MV-4-11 (cell line): ENCODE measurements at regions not wholly inside any gene's neighbourhood (a gene's known extent, or its start where the extent isn't known, plus 50 kb on each side); places are given as distances from the start of the nearest gene placed in this dataset.

Experiments
- DNase-seq: peaks from one replicate; lab custom pipeline; 2025; lab: John Stamatoyannopoulos, UW

GRCh38 chr11:23679041-23679440 is 817.8 kb upstream of the LUZP2 start:
- no peak for DNase-seq

DNA sequence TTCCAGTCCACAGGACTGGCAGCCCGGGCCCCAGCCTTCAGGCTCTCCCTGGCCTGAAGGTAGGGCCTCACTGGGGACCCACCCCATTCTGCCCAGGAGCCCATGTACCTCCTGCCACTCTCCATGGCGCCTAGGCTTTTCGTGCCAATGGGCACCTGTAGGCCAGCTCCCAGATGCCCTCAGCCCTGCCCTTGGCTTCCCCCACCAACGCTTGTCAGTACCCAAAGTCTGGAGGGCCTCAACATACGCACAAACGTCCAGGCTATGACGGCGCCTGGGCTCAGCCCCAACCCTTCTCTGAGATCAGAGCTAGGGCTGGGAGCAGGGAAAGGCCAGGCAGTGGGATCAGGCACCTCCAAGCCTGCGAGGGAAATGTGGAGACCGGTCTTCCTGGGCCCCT is 816.9 kb upstream of the LUZP2 start:
- DNase-seq = no peak

DNA sequence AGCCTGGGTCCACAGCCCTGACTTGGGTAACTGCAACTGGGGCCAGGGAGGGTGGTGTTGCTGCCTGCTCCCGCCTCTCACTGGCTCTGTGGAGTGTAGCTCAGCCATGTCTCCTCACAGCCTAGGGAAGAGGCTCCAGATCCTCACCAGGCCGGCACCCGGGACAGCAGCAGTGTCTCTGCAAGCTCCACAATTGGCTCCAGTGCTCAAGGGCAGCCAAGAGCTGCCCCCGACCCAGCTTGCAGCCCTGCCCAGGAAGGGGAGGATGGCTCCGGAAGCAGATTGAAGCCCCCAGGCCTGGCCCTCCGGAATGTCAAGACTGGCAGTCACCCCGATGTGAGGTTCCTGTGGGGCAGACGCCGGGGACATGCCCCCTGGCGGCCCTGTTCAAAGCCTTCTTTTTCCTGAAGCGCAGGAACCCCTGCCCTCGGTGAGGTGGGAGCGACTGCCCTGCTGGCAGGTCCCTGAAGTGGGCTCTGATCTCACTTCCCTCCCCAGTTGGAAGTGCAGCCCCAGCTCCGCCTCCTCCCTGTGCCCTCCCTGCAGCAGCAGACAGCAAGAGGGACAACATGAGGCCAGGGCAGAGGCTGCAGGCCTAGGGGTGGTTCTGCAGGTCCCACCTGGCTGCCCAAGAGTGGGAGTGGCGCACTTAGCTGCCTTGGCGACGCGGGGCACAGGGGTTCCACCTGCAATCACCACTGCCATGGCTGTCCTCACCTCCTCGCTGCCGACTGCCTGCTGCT is 816.2 kb upstream of the LUZP2 start:
- DNase-seq = no peak

GRCh38 chr11:23684701-23685100 is 812.2 kb upstream of the LUZP2 start:
- no peak for DNase-seq

GRCh38 chr11:23687991-23688390 is 808.9 kb upstream of the LUZP2 start:
- DNase-seq = no peak

- DNase-seq = no peak
Measured at GRCh38 chr11:23688411-23688810, 808.4 kb upstream of the LUZP2 start.

GRCh38 chr11:23688835-23689234 is 808.0 kb upstream of the LUZP2 start:
- DNase-seq = peak; percentile 95

- peak; percentile 70 for DNase-seq
Measured at GRCh38 chr11:23696688-23697415, 800.0 kb upstream of the LUZP2 start.

- DNase-seq = no peak
Measured at GRCh38 chr11:23704183-23704582, 792.7 kb upstream of the LUZP2 start.

- DNase-seq = no peak
Measured at GRCh38 chr11:23711981-23712380, 784.9 kb upstream of the LUZP2 start.

DNA sequence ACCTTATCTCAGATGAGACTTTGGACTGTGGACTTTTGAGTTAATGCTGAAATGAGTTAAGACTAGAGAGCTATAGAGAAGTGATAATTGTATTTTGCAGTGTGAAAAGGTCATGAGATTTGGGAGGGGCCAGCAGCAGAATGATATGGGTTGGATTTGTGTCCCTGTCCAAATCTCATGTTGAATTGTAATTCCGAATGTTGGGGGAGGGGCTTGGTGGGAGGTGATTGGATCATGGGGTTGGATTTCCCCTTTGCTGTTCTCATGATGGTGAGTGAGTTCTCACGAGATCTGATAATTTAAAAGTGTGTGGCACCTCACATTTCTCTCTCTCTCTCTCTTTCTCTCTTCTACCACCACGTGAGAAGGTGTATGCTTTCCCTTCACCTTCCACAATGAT is 777.8 kb upstream of the LUZP2 start:
- DNase-seq = no peak

DNA sequence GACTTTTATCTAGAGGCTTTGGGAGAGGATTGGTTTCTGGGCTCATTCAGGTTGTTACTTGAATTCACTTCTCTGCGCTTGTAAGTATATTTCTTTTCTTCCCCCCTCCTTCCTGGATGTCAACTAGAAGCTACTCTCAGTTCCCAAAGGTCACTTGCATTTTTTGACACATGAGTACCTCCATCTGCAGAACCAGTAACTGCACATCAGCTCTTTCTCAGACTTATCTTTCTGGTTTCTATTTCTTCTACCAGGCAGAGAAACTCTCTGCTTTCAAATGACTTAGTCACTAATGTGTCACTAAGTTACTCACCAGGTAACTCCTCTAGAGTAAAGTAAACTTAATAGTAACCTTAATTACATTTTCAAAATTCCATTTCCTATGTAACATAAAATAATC is 773.0 kb upstream of the LUZP2 start:
- no peak for DNase-seq

GRCh38 chr11:23725752-23726151 is 771.1 kb upstream of the LUZP2 start:
- no peak for DNase-seq

DNA sequence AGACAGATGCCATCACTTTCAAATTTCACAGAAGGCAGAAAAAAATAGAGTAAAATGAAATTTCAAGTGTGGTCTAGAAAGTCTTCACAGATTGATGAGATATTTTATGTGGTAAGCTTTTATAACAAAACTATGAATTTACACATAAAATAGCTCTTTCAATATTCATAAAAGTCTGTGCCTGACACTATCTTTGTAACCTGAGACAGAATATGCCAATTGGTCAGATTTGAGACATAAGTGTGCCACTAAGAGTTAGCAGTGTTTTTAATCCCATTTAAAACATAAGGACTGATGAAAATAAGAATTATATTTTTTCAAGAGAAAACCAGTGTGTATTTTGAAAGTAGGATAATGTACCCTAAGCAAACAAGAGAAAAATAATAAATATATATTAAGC is 769.5 kb upstream of the LUZP2 start:
- DNase-seq = no peak

DNA sequence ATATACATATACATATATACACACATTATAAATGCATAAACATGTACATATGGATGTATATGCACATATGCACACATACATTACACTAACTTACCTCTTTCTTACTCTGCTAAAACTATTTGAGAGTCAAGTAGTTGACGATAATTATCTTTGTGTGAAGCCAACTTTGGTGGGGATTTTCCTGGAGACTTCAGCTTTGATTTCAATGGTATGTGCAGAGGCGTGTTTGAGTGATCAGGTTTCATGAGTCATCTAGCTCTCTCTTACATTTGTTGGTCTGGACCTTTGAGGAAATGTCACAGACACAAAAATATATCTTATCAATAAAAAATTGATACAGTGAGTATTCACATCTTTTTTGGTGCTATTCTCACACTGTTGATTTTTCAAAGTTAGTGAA is 769.1 kb upstream of the LUZP2 start:
- DNase-seq = no peak

DNA sequence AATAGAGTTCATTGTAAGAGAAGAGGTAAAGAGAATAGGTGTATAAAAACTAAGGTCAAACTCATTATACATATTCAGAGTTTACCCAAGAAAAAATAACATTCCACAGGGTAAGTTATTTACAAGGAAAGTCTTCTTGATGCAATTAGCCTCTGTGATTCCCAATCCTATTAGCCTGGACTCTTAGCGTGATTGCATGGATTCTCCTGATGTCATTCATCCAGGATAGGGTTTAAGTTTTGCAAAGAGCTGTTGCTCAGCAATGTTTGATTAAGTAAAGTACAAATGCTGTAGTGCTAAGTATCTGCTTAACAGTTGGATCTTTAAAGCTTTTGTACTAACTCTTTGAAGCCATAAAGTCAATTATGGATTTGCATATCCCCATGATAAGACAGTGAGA is 767.8 kb upstream of the LUZP2 start:
- DNase-seq = no peak

DNA sequence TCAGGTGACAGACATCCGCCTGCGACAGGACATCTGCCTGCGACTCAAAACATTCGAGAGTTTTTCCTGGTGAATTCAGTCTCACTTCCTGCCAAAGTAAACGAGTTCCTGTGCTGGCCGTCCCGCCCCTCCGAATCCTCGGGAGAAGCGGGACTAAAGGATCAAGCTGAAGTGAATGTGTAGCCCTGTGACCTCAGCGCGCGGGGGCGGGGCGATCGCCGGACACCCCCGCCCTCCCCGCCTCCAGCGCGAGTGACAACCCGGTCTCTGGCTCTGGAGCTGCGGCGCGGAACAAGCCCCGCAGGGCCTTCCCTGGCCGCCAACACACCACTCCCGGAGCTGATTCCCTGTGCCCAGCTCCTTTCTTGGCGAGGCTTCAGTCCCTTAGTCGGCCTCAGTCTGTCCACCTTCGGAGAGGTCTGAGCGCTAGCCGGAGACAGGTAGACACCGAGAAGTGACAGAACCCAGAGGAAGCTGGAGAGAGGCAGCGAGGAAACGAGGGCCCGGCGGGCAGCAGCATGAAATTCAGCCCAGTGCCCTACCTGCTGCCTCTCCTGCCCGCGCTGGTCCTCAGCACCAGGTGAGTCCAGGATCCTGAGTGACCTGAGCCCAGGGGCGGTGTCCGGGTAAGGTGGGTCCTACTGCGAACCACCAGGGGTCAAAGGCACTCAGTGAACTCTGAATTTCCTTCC is 766.4 kb upstream of the LUZP2 start:
- DNase-seq = no peak

DNA sequence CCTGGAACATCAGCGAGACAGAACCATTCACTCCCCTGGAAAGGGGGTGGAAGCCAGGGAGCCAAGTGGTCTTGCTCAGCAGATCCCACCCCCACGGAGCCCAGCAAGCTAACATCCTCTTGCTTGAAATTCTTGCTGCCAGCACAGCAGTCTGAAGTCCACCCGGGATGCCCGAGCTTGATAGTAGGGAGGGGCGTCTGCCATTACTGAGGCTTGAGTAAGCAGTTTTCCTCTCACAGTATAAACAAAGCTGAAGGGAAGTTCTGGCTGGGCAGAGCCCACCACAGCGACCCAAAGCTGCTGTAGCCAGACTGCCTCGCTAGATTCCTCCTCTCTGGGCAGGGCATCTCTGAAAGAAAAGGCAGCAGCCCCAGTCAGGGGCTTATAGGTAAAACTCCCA is 764.8 kb upstream of the LUZP2 start:
- DNase-seq = no peak

DNA sequence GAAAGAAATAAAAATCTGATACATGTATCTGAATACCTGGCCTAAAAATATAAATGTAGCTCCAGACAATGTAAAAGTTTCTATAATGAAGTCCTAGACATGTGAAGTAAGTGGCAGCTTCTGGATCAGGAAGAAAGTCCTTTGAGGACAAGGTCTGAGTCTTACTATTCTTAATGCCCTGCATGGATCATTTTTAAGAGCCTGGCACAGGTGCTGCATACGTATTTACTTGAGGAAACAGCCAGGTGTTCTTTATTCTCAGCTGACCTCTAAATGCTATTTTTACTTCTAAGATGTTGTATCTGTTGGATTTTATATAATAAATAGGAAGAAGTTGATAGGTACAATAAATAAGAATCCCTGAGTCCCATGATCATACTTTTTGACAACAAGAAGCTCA is 750.0 kb upstream of the LUZP2 start:
- no peak for DNase-seq

DNA sequence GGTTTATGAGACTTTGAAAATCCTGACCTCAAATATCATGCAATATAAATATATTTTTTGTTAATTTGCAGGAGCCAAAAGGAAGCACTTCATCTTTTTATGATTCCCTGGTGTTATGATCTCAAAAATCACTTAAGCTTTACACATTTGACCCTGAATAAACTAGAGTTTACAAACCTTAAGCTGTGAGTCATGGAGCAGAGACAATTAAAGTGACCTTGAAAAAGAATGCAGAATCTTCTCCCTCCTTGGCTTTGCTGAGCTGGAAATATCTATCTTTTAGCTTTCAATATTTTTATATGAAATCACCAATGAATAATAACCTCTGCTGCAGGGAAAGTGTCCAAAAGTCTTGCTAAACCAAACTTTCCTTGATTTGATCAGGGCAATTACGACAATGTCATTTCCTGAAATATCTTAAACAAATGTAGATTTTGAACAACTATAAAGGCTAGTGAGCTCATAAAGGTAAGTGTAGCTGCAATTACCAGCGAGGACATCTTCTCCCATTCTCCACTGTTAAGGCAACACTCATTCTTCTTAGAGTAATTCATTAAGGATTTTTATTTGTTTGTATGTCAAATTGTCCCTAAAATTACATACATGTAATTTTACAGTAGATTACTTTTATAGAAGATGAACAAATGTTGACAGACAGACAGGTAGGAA is 747.0 kb upstream of the LUZP2 start:
- DNase-seq = no peak

- DNase-seq = no peak
Measured at GRCh38 chr11:23751280-23751679, 745.6 kb upstream of the LUZP2 start.

- DNase-seq = no peak
Measured at GRCh38 chr11:23755076-23755475, 741.8 kb upstream of the LUZP2 start.

DNA sequence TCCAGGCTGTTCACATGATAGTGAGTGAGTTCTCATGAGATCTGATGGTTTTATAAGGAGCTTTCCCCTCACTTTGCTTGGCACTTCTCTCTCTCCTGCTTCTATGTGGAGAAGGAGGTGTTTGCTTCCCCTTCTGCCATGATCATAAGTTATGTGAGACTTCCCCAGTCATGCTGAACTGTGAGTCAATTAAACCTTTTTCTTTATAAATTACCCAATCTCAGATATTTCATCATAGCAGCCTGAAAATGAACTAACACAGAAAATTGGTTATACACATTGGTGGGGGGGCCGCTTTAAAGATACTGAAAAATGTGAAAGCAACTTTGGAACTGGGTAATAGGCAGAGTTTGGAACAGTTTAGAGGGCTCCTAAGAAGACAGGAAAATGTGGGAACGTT is 741.1 kb upstream of the LUZP2 start:
- peak; percentile 32 for DNase-seq
